ENCODE measurements at regions not wholly inside any gene's neighbourhood (a gene's known extent, or its start where the extent isn't known, plus 50 kb on each side); places are given as distances from the start of the nearest gene placed in this dataset.

- Mint-ChIP-seq H3K4me1 (ENCODE audit: low read depth) (peaks cover 17% of the 10 kb centered on the region), H3K9me3 (ENCODE audit: low read depth) (no peaks in the 10 kb centered on the region), H3K27me3 (ENCODE audit: low read depth) (no peaks in the 10 kb centered on the region), H3K4me3 (ENCODE audit: unreplicated experiment) (no peak overlapping the region), H3K36me3 (ENCODE audit: low read depth) (no peaks in the 10 kb centered on the region), H3K27ac (ENCODE audit: unreplicated experiment) (no peak overlapping the region)
- DNase-seq (ENCODE audit: low spot score), result no peak
- TF ChIP-seq CTCF (IDR thresholded peaks at IDR 0.05), result no peak
These were observed 258.0 kb upstream of the HABP2 start for GRCh38 chr10:113294868-113295267.

- H3K4me1 Mint-ChIP-seq (ENCODE audit: low read depth), result peaks cover 17% of the 10 kb centered on the region
- no peak for DNase-seq (ENCODE audit: low spot score)
- no peaks in the 10 kb centered on the region for H3K36me3 Mint-ChIP-seq (ENCODE audit: low read depth)
- H3K9me3 Mint-ChIP-seq (ENCODE audit: low read depth), result no peaks in the 10 kb centered on the region
- H3K27ac Mint-ChIP-seq (ENCODE audit: unreplicated experiment), result peak overlapping the region; percentile 14
- no peaks in the 10 kb centered on the region for H3K27me3 Mint-ChIP-seq (ENCODE audit: low read depth)
- H3K4me3 Mint-ChIP-seq (ENCODE audit: unreplicated experiment), result no peak overlapping the region
- peak; percentile 62 for TF ChIP-seq CTCF (IDR thresholded peaks at IDR 0.05)
These were observed 255.6 kb upstream of the HABP2 start for GRCh38 chr10:113297226-113297625.

DNA sequence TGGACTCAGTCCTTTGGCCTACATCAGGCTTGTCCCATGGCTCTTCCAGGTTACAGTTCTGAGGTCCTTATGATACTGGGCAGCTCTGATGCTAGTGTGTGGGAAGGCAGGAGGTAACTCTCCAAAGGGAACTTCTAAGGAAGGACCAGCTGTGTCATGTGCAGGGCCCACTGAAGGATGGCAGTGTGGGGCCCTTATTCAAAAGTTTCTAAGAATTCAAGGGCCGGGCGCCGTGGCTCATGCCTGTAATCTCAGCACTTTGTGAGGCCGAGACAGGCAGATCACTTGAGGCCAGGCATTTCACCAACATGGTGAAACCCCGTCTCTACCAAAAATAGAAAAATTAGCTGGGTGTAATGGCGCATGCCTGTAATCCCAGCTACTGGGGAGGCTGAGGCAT, 254.2 kb upstream of the HABP2 start:
- no peaks in the 10 kb centered on the region for H3K36me3 Mint-ChIP-seq (ENCODE audit: low read depth)
- no peaks in the 10 kb centered on the region for H3K9me3 Mint-ChIP-seq (ENCODE audit: low read depth)
- no peaks in the 10 kb centered on the region for H3K27me3 Mint-ChIP-seq (ENCODE audit: low read depth)
- DNase-seq (ENCODE audit: low spot score), result no peak
- peaks cover 17% of the 10 kb centered on the region for H3K4me1 Mint-ChIP-seq (ENCODE audit: low read depth)
- H3K4me3 Mint-ChIP-seq (ENCODE audit: unreplicated experiment), result no peak overlapping the region
- TF ChIP-seq CTCF (IDR thresholded peaks at IDR 0.05), result no peak
- no peak overlapping the region for H3K27ac Mint-ChIP-seq (ENCODE audit: unreplicated experiment)

- no peaks in the 10 kb centered on the region for H3K36me3 Mint-ChIP-seq (ENCODE audit: low read depth)
- TF ChIP-seq CTCF (IDR thresholded peaks at IDR 0.05), result no peak
- H3K4me3 Mint-ChIP-seq (ENCODE audit: unreplicated experiment), result no peak overlapping the region
- H3K27me3 Mint-ChIP-seq (ENCODE audit: low read depth), result no peaks in the 10 kb centered on the region
- H3K27ac Mint-ChIP-seq (ENCODE audit: unreplicated experiment), result no peak overlapping the region
- peaks cover 21% of the 10 kb centered on the region for H3K4me1 Mint-ChIP-seq (ENCODE audit: low read depth)
- no peaks in the 10 kb centered on the region for H3K9me3 Mint-ChIP-seq (ENCODE audit: low read depth)
- DNase-seq (ENCODE audit: low spot score), result no peak
These were observed 252.7 kb upstream of the HABP2 start for GRCh38 chr10:113300201-113300600.

- Mint-ChIP-seq H3K4me3 (ENCODE audit: unreplicated experiment) (no peak overlapping the region), H3K27ac (ENCODE audit: unreplicated experiment) (no peak overlapping the region), H3K36me3 (ENCODE audit: low read depth) (no peaks in the 10 kb centered on the region), H3K27me3 (ENCODE audit: low read depth) (no peaks in the 10 kb centered on the region), H3K9me3 (ENCODE audit: low read depth) (no peaks in the 10 kb centered on the region), H3K4me1 (ENCODE audit: low read depth) (peaks cover 21% of the 10 kb centered on the region)
- no peak for TF ChIP-seq CTCF (IDR thresholded peaks at IDR 0.05)
- no peak for DNase-seq (ENCODE audit: low spot score)
These were observed 252.2 kb upstream of the HABP2 start for GRCh38 chr10:113300617-113301016.
